ENCODE measurements at regions not wholly inside any gene's neighbourhood (a gene's known extent, or its start where the extent isn't known, plus 50 kb on each side); places are given as distances from the start of the nearest gene placed in this dataset.

DNA sequence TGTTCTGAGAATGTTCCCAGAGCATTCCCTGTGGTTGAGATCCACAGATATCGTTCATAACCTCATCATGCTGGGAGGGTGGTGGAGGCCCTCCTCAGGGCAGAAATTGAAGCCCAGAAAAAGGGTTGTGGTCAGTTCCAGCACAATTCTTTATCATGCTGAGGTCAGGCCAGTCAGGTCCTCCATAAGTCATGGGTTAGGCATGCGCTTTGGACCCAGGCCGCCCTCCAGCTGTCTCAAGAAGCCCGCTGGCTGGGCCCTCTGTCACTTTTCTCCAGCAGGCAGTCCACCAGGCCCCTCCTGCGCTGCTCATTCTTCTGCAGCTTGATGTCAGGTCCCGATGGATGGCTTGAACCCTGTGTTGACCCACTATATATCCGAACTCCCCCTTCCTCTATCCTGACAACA is 151.1 kb upstream of the NT5C1B start:
- Histone ChIP-seq H3K4me3 (no peak overlapping the region), H3K27me3 (no peaks in the 10 kb centered on the region), H3K9me3 (peaks cover 0 to 5% (median 0%) of the 10 kb centered on the region in 11 donors), H3K27ac (peak overlapping the region in 5 of 10 donors; percentile 17 to 47 (median 29)), H3K4me1 (peaks cover 0 to 20% (median 4%) of the 10 kb centered on the region in 9 donors), H3K36me3 (no peaks in the 10 kb centered on the region)
- 78 to 83% methylated on average over 7 of the region's 7 CpGs for WGBS, 2 donors
- intact Hi-C loops (cut with DNase I) = loop anchor here (5.0 to 10.0 kb wide), 7 partner anchors 218 to 1124 kb away; no protein-coding TSS in a partner anchor
- TF ChIP-seq, protein P1, sequence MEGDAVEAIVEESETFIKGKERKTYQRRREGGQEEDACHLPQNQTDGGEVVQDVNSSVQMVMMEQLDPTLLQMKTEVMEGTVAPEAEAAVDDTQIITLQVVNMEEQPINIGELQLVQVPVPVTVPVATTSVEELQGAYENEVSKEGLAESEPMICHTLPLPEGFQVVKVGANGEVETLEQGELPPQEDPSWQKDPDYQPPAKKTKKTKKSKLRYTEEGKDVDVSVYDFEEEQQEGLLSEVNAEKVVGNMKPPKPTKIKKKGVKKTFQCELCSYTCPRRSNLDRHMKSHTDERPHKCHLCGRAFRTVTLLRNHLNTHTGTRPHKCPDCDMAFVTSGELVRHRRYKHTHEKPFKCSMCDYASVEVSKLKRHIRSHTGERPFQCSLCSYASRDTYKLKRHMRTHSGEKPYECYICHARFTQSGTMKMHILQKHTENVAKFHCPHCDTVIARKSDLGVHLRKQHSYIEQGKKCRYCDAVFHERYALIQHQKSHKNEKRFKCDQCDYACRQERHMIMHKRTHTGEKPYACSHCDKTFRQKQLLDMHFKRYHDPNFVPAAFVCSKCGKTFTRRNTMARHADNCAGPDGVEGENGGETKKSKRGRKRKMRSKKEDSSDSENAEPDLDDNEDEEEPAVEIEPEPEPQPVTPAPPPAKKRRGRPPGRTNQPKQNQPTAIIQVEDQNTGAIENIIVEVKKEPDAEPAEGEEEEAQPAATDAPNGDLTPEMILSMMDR (IDR thresholded peaks at IDR 0.05) = no peak
- ATAC-seq (peak; percentile 50 to 87 (median 74)), DNase-seq (peak; percentile 16 to 50)

DNA sequence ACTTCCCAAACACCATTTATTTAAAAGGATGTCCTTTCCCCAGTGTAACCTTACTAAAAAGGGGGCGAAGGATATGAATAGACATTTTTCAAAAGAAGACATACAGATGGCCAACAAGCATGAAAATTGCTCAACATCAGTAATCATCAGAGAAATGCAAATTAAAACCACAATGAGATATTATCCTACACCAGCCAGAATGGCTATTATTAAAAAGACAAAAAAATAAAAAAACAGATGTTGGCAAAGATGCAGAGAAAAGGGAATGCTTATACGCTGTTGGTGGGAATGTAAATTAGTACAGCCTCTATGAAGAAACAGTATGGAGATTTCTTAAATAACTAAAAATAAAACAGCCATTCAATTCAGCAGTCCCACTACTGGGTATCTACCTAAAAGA is 142.3 kb upstream of the NT5C1B start:
- no peak for ATAC-seq
- Histone ChIP-seq H3K27me3 (no peaks in the 10 kb centered on the region), H3K9me3 (peaks cover 0 to 6% (median 0%) of the 10 kb centered on the region in 11 donors), H3K4me1 (no peaks in the 10 kb centered on the region), H3K27ac (no peak overlapping the region), H3K4me3 (no peak overlapping the region), H3K36me3 (no peaks in the 10 kb centered on the region)
- WGBS, 2 donors = 93 to 95% methylated on average over 2 of the region's 2 CpGs
- no peak for DNase-seq
- intact Hi-C loops (cut with DNase I) = no loop called here
- TF ChIP-seq, protein P1 (IDR thresholded peaks at IDR 0.05) = no peak

DNA sequence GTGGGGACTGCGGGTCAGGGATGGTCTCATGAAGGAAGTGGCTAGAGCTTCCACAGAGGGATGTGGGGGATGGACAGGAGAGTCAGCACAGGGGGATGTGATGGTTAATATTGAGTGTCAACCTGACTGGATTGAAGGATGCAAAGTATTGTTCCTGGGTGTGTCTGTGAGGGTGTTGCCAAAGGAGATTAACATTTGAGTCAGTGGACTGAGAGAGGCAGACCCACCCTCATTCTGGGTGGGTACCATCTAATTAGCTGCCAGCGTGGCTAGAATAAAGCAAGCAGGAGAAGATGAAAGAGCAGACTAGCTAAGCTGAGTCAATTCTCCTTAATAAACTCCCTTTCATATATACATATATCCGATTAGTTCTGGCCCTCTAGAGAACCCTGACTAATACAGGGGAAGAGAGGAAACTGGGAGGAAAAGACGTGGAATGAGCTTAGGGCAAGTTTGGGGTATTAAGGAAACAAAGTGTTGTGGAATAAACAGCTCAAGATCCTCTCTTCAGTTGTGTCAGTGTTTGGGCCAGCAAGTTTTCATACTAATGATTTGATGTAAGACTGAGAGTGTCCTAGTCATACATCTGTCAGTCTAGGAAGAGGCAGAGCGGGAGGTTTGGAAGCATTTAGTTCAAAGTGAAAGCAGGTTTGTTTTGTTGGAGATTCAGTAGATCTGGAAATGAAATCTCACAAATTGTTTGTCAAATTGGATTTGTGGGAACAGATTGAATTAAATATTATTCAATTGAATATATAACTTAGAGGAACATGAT is 135.2 kb upstream of the NT5C1B start:
- H3K4me3 ChIP-seq = no peak overlapping the region
- no peak overlapping the region for H3K27ac ChIP-seq
- no peaks in the 10 kb centered on the region for H3K36me3 ChIP-seq
- DNase-seq = no peak
- no peaks in the 10 kb centered on the region for H3K9me3 ChIP-seq
- H3K27me3 ChIP-seq = no peaks in the 10 kb centered on the region
- ATAC-seq = no peak
- intact Hi-C loops (cut with DNase I) = no loop called here
- 85 to 88% methylated on average over 5 of the region's 5 CpGs for WGBS, 2 donors
- TF ChIP-seq, protein P1 (IDR thresholded peaks at IDR 0.05) = no peak
- peaks cover 0 to 17% (median 5%) of the 10 kb centered on the region in 9 donors for H3K4me1 ChIP-seq

DNA sequence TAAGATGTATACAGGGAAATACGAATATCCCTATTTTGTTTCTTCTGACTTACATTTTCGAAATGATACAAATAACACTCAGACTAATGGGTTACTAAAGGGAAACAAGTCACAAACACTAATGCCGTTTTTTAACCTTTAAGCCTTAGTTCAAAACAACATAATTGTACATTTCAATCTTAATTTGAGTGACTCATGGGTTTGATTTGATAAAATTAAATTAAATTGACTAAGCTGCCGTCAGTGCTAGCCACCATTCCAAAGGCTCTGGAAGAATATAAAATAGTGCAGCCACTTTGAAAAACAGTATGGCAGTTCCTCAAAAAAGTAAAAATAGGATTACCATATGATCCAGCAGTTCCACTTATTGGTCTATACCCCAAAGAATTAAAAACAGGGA is 133.8 kb upstream of the NT5C1B start:
- no peak overlapping the region for H3K4me3 ChIP-seq
- H3K4me1 ChIP-seq = peaks cover 0 to 17% (median 5%) of the 10 kb centered on the region in 9 donors
- WGBS, 2 donors = 92 to 95% methylated on average over 4 of the region's 4 CpGs
- intact Hi-C loops (cut with DNase I) = no loop called here
- no peak for ATAC-seq
- H3K36me3 ChIP-seq = no peaks in the 10 kb centered on the region
- H3K27ac ChIP-seq = no peak overlapping the region
- no peaks in the 10 kb centered on the region for H3K9me3 ChIP-seq
- H3K27me3 ChIP-seq = no peaks in the 10 kb centered on the region
- no peak for DNase-seq
- TF ChIP-seq, protein P1 (IDR thresholded peaks at IDR 0.05) = no peak

Measured in heart right ventricle (tissue), 16 donors.